GM23248 (cell line): ENCODE measurements at regions not wholly inside any gene's neighbourhood (a gene's known extent, or its start where the extent isn't known, plus 50 kb on each side); places are given as distances from the start of the nearest gene placed in this dataset.

Source experiments
- EZH2 ChIP-seq: fragments of 200-600 bp; sonication (generic); IDR thresholded peaks from 2 replicates; pipeline ENCODE4 v1.6.1; 2018; ENCODE audit warnings: antibody characterized with exemption, mild to moderate bottlenecking; ENCODE audit not compliant: insufficient read depth, poor library complexity, severe bottlenecking
- EZH2phosphoT487 ChIP-seq: fragments of 200-600 bp; sonication (generic); IDR thresholded peaks from 2 replicates; pipeline ENCODE4 v1.6.1; 2018; ENCODE audit warnings: antibody characterized with exemption, moderate library complexity, mild to moderate bottlenecking, low read depth; ENCODE audit not compliant: insufficient read depth

GRCh38 chr2:56047136-56047535 lies 123.6 kb upstream of the EFEMP1 start:
- TF ChIP-seq EZH2 (no peak), EZH2phosphoT487 (no peak)
